ENCODE measurements at regions not wholly inside any gene's neighbourhood (a gene's known extent, or its start where the extent isn't known, plus 50 kb on each side); places are given as distances from the start of the nearest gene placed in this dataset.
"Not testable (repeated sequence)": the region's sequence is repeated elsewhere in the genome, so short reads cannot be mapped to it uniquely, and the experiment has no call there.

DNA sequence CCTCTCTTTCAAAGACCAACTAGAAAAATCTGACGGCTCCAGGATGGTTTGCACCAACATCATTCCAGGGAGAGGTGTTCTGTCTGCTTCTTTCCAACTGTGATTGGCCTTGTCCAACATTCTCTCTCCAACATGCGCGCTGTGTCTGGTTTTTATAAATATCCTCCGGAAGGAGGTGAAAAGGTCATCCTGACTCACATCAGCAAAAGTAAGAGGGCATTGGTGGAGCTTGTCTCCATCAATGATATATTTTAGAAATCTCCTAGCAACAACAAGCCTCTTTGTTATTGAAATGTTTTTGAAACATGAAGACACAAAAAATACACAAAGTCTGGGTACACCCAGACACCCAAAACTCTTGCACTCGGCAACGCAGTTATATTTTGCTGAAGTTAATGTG lies 475.3 kb upstream of the JARID2 start:
- DNase-seq (ENCODE audit: low read depth), result peak; percentile 83
- no peak for TF ChIP-seq CTCF (conservative IDR thresholded peaks at IDR 0.05; ENCODE audit: control insufficient read depth, insufficient read depth, low read depth, low read length)
- no peak overlapping the region for H3K4me3 ChIP-seq (ENCODE audit: control insufficient read depth, low read depth, low read length)

- no peak overlapping the region for H3K4me3 ChIP-seq (ENCODE audit: control insufficient read depth, low read depth, low read length)
- no peak for TF ChIP-seq CTCF (conservative IDR thresholded peaks at IDR 0.05; ENCODE audit: control insufficient read depth, insufficient read depth, low read depth, low read length)
- no peak for DNase-seq (ENCODE audit: low read depth)
Measured at GRCh38 chr6:14771016-14771415, 474.9 kb upstream of the JARID2 start.

DNA sequence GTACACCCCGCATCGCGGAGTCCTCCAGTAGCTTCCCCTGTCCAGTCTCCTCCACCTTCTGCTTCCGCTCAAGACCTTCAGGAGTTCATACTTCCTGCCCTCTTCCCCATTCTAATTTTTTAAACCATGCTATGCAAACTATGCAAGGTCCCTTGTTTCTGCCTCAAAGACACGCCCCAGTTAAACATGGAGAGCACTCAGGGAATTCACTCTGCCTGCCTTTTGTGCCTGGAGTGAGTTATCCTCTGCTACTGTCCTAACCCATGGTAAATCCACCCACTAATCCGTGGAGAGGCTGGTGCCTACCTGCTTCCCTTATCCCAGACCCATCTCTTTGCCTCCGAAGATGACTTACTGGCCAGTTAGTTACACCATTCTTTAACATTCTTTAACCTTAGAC lies 473.7 kb upstream of the JARID2 start:
- no peak for DNase-seq (ENCODE audit: low read depth)
- no peak for TF ChIP-seq CTCF (conservative IDR thresholded peaks at IDR 0.05; ENCODE audit: control insufficient read depth, insufficient read depth, low read depth, low read length)
- H3K4me3 ChIP-seq (ENCODE audit: control insufficient read depth, low read depth, low read length), result no peak overlapping the region

DNA sequence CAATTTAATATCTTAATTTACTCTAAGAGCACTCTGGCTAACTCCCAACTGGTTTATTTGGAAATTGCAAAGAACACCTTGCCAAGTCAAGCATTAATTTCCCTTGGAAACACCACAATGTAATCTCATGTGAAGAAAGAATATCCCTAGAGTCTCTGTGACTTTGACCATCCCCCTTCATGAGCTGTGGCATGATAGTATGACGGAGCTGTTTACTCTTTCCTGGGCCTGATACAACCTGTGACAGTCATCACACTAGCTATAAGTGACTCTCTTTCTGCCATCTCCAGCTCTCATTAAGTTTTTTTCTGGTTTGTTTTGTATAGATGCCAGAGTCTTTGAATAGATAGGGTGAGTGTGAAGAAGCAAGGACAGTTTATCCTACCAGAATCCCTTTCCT lies 470.3 kb upstream of the JARID2 start:
- H3K4me3 ChIP-seq (ENCODE audit: control insufficient read depth, low read depth, low read length), result no peak overlapping the region
- TF ChIP-seq CTCF (conservative IDR thresholded peaks at IDR 0.05; ENCODE audit: control insufficient read depth, insufficient read depth, low read depth, low read length), result no peak

GRCh38 chr6:14776307-14776706 lies 469.6 kb upstream of the JARID2 start:
- H3K4me3 ChIP-seq (ENCODE audit: control insufficient read depth, low read depth, low read length), result no peak overlapping the region
- no peak for TF ChIP-seq CTCF (conservative IDR thresholded peaks at IDR 0.05; ENCODE audit: control insufficient read depth, insufficient read depth, low read depth, low read length)
- no peak for DNase-seq (ENCODE audit: low read depth)

More for the DNA sequence above, 470.3 kb upstream of the JARID2 start:
- no peak for DNase-seq (ENCODE audit: low read depth)

DNA sequence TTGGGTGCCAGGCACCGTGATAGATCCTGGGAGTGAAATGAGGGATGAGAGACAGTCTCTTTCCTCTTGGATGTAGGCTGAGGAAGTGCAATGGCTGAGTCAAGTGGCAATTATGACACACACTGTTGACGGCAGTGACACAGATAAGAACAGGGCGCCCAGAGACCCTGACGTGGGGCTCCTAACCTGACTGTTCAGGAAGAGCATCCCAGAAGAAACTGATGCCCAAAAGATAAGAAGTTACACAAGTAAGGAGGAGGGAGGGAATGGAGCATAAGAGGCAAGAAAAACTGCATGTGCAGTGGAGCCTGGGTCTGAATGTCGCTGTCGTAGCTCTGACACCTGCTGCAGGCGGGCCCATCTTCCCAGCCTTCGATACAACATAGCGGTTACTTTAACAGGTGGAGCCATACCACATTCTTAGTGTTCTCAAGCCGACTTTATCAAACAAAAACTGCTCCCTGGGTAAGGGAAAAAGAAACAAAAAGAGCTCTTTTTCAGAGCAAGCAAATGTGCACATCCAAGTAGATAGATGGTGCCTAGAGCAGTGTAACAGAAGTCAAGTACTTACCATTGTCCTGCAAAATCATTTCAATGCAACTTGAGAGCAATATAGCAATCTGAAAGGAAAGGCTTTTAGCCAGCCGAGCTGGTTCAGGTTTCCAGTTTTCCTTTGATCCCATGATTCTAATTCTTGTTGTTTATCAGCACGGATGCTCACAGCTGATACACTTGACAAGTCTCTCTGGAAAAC lies 463.9 kb upstream of the JARID2 start:
- no peak for TF ChIP-seq CTCF (conservative IDR thresholded peaks at IDR 0.05; ENCODE audit: control insufficient read depth, insufficient read depth, low read depth, low read length)
- DNase-seq (ENCODE audit: low read depth), result no peak
- H3K4me3 ChIP-seq (ENCODE audit: control insufficient read depth, low read depth, low read length), result no peak overlapping the region

DNA sequence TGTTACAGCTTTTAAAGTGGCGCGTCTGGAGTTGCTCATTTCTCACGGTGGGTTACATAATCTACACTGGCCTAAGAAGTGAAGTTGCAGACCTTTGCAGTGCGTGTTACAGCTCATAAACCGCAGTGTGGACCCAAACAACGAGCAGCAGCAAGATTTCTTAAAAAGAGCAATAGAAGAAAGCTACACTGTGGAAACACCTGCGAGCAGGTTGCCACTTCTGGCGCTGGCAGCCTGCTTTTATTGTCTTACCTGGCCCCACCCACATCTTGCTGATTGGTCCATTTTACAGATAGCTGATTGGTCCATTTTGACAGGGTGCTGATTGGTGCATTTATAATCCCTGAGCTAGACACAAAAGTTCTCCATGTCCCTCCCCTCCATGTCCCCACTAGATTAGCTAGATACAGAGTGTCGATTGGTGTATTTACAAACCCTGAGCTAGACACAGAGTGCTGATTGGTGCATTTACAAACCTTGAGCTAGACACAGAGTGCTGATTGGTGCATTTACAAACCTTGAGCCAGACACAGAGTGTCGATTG lies 462.9 kb upstream of the JARID2 start:
- not testable (repeated sequence) for DNase-seq (ENCODE audit: low read depth); H3K4me3 ChIP-seq (ENCODE audit: control insufficient read depth, low read depth, low read length)

All from fibroblast of mammary gland (primary cell).